ENCODE measurements at regions not wholly inside any gene's neighbourhood (a gene's known extent, or its start where the extent isn't known, plus 50 kb on each side); places are given as distances from the start of the nearest gene placed in this dataset.

DNA sequence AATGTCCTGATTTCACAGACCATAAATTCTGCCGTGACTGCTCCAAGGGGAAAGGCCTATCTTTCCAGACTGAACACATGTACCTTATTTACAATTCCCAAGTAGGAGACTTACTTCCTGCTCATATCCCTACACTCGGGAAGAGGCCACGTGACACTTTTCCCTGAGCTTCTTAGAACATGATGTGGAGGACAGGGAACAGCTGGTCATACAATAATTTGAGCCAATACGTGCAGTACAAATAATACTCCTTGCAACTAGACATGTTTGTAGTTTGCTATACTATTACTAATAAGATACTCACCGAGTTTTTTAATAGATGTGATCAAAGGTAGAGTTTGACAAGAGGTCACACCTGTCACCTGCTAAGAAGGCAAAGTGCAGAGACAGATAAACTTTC lies 256.4 kb downstream of the SP3 start:
- no peak overlapping the region for H2BK120ac ChIP-seq (ENCODE audit: low read depth, low read length, poor library complexity, severe bottlenecking)
- H3K18ac ChIP-seq (ENCODE audit: insufficient read length, low read depth, low read length): no peak overlapping the region
- H3K23ac ChIP-seq (ENCODE audit: insufficient read length, low read depth, low read length): no peak overlapping the region
- no peak overlapping the region for H2BK20ac ChIP-seq (ENCODE audit: low read depth, low read length, poor library complexity, severe bottlenecking)
- H2AK5ac ChIP-seq (ENCODE audit: insufficient read length, low read length): no peak overlapping the region
- H3K4ac ChIP-seq (ENCODE audit: low read depth, low read length): no peak overlapping the region
- no peak overlapping the region for H2BK12ac ChIP-seq (ENCODE audit: insufficient read length, low read depth, low read length)
- H2AFZ ChIP-seq (ENCODE audit: low read length): no peak overlapping the region
- no peak overlapping the region for H3K4me2 ChIP-seq (ENCODE audit: insufficient read depth, insufficient read length, low read length)
- no peaks in the 10 kb centered on the region for H3K23me2 ChIP-seq (ENCODE audit: insufficient read length, low read depth, low read length, poor library complexity, severe bottlenecking)
- H3K79me2 ChIP-seq (ENCODE audit: insufficient read depth, low read length): no peaks in the 10 kb centered on the region
- Mint-ChIP-seq H3K4me1 (peaks cover 4 to 8% of the 10 kb centered on the region in 2 experiments), H3K4me3 (no peak overlapping the region), H3K27me3 (ENCODE audit: low read depth) (no peaks in the 10 kb centered on the region), H3K9me3 (peaks cover 0 to 2% of the 10 kb centered on the region in 2 experiments; a peak in 2 of 5 replicates), H3K36me3 (ENCODE audit: insufficient read depth in 1 of 3, low read depth in 3 of 3) (no peaks in the 10 kb centered on the region), H3K27ac (no peak overlapping the region)
- no peak overlapping the region for H3K9ac ChIP-seq (ENCODE audit: extremely low read depth, insufficient read length, low read length)
- no peaks in the 10 kb centered on the region; the same call in 1 of the 2 replicates for H3K27me3 ChIP-seq (ENCODE audit: insufficient read depth, low read length)
- no peak overlapping the region for H2BK15ac ChIP-seq (ENCODE audit: low read depth, low read length)
- H3K14ac ChIP-seq (ENCODE audit: insufficient read depth, low read length): no peak overlapping the region
- H3T11ph ChIP-seq (ENCODE audit: low read length): no peak overlapping the region
- WGBS (ENCODE audit: extremely low coverage, insufficient read length, low lambda C conversion rate): no CpG with 5 or more reads among the region's 5 CpGs
- DNase-seq: no peak
- no peak overlapping the region for H4K8ac ChIP-seq (replicated peaks; ENCODE audit: insufficient read length, low read depth, low read length)
- no peak overlapping the region for H3K27ac ChIP-seq (ENCODE audit: insufficient read length, low read depth, low read length)
- no peak overlapping the region for H4K91ac ChIP-seq (ENCODE audit: insufficient read length, low read depth, low read length)
- no peak overlapping the region for H4K5ac ChIP-seq (ENCODE audit: insufficient read length, low read depth, low read length)
- no peaks in the 10 kb centered on the region for H3K9me3 ChIP-seq (ENCODE audit: control insufficient read depth, low read depth, low read length)
- no peak overlapping the region for H2BK5ac ChIP-seq (ENCODE audit: insufficient read length, low read length)
- no peaks in the 10 kb centered on the region for H3K79me1 ChIP-seq (ENCODE audit: insufficient read depth, low read depth, low read length, poor library complexity, severe bottlenecking)
- H3K4me1 ChIP-seq (ENCODE audit: insufficient read depth, low read length): no peaks in the 10 kb centered on the region
- H4K20me1 ChIP-seq (ENCODE audit: control insufficient read depth, insufficient read depth, insufficient read length): no peaks in the 10 kb centered on the region
- H3K56ac ChIP-seq (ENCODE audit: insufficient read length, low read depth, low read length): no peak overlapping the region
- TF ChIP-seq, protein P1, sequence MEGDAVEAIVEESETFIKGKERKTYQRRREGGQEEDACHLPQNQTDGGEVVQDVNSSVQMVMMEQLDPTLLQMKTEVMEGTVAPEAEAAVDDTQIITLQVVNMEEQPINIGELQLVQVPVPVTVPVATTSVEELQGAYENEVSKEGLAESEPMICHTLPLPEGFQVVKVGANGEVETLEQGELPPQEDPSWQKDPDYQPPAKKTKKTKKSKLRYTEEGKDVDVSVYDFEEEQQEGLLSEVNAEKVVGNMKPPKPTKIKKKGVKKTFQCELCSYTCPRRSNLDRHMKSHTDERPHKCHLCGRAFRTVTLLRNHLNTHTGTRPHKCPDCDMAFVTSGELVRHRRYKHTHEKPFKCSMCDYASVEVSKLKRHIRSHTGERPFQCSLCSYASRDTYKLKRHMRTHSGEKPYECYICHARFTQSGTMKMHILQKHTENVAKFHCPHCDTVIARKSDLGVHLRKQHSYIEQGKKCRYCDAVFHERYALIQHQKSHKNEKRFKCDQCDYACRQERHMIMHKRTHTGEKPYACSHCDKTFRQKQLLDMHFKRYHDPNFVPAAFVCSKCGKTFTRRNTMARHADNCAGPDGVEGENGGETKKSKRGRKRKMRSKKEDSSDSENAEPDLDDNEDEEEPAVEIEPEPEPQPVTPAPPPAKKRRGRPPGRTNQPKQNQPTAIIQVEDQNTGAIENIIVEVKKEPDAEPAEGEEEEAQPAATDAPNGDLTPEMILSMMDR (conservative IDR thresholded peaks at IDR 0.05): no peak
